LNCAP (cell line): ENCODE measurements at regions not wholly inside any gene's neighbourhood (a gene's known extent, or its start where the extent isn't known, plus 50 kb on each side); places are given as distances from the start of the nearest gene placed in this dataset.

Source experiments
- TF ChIP-seq, protein P1 (sequence below): fragments of 450-650 bp; IDR thresholded peaks from 2 replicates; pipeline ENCODE4 v1.5.1; 2017; ENCODE audit warnings: mild to moderate bottlenecking

DNA sequence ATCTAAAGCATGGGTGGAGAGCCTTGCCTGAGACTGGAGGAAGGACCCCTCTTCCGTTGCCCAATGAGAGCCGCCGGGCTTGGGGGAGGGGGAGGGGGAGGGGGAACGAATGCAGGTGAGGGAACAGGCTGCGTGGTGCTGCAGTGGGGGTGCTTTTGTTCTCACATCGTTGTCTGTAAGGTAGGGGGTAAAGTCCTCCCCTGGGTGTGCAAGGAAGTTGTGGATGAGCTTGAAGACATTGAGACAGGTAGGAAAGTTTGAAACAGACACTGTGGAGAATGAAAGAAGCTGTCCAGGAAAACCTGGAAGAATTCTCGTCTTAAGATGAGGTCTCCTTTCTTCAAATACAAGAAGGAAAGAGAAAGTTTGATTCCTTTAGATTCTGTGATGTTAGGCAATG is 94.1 kb upstream of the LIFR start:
- TF ChIP-seq, protein P1, sequence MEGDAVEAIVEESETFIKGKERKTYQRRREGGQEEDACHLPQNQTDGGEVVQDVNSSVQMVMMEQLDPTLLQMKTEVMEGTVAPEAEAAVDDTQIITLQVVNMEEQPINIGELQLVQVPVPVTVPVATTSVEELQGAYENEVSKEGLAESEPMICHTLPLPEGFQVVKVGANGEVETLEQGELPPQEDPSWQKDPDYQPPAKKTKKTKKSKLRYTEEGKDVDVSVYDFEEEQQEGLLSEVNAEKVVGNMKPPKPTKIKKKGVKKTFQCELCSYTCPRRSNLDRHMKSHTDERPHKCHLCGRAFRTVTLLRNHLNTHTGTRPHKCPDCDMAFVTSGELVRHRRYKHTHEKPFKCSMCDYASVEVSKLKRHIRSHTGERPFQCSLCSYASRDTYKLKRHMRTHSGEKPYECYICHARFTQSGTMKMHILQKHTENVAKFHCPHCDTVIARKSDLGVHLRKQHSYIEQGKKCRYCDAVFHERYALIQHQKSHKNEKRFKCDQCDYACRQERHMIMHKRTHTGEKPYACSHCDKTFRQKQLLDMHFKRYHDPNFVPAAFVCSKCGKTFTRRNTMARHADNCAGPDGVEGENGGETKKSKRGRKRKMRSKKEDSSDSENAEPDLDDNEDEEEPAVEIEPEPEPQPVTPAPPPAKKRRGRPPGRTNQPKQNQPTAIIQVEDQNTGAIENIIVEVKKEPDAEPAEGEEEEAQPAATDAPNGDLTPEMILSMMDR = no peak

DNA sequence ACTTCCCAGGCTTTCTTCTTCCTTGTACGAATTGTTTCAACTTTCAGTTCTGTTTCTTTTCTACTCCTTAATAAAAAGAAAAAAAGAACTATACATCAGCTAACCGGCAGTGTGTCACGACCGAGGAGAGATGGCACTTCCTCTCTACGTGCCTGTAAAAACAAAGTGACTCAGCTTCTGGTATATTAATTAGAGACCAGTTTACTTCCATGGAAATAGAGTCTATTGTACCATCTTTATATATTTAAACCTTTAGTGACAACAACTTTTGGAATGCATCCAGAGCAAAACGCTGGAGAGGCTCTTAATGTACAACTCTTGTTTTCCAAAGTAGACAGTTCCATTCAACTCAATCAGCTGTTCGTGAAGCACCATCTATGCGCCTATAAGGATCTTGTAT is 94.5 kb upstream of the LIFR start:
- TF ChIP-seq, protein P1 = no peak

DNA sequence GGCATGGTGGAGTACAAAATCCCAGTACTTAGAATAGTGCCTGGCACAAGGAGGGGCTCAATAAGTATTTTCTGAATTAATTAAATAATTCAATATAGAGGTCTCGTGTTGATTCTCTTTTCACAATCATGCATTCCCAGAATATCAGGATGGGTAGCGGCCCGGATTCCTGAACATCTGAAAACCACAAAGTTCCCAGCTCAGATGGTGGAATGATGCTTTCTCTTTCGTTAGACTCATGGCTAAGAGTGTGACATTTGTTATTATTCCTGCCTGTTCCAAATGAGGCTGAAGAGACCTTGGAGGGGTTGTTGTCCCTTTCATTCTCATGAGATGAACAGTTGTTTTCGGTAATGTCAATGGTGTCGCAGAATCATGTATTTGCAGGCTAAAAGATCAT is 95.4 kb upstream of the LIFR start:
- TF ChIP-seq, protein P1 = no peak

DNA sequence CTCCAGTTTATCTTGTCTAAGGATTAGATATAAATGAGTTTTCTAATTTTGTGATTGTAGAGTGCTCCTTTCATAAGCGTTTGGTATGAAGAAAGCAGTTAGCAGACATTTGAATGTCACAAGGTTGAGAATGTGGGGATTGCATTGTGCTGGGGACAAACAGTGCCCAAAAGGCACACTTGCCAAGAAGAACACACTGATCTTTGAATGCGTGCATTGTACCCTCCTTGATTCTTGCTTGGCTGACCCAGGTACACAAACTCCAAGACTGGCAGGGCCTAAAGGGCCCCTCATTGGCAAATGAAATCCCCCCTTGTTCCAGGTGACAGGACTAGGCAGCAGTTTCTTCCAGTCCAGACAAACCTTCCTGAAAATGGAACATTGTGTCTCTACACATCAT is 96.9 kb upstream of the LIFR start:
- TF ChIP-seq, protein P1 = no peak

DNA sequence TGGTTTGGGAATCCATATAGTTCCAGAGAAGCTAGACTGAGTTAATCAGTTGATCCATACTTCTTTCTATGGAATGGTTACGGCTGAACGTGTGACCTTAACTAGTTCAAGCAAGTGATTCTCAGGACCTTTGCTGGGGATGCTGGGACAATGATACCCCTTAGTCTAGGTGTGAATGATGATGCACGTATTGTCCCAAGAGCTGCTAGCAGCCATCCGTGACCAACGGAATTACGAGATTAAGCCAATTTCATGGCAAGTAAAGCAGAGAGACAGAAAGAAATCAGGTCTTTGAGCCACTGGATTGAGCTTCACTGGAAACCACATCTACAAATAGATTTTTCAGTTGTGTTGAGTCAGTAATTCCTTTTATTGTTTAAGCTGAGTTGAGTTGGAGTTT is 99.2 kb upstream of the LIFR start:
- TF ChIP-seq, protein P1 = no peak

DNA sequence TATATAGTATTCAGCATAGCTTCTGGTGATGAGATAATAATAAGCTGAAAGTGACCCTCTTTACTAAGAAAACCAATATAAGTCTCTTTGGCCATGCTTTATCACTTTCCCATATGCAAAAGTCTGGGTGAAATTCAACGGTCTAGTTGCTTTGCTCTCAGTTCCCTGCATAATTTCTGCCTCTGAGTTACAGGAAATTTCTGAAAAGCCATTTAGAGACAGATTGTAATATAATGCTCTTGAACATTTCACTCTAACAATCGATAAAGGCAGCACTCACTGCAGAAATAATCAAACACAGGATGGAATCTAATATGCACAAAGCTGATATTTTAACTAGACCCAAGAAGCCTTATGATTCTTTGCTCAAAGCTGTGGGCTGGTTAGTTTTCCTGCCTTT is 100.1 kb upstream of the LIFR start:
- TF ChIP-seq, protein P1 = no peak

DNA sequence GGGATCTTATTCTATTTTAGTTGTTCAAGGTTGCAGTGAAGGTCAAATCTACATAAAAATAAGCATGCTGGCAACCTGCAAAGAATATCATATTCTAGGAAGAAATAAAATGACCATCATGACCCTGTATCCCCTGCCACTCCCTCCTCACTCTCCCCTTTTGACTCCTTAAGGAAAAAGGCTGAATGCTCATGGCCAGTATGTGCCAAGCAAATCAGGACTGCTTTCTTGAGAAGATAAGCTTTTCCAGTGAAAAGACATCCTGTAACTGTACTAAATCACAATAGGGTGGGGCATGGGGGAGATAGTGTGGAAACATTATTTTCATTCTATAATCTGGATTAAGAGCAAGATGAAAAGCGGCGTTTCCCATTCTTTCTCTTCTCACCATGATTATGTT is 100.6 kb upstream of the LIFR start:
- TF ChIP-seq, protein P1 = no peak

DNA sequence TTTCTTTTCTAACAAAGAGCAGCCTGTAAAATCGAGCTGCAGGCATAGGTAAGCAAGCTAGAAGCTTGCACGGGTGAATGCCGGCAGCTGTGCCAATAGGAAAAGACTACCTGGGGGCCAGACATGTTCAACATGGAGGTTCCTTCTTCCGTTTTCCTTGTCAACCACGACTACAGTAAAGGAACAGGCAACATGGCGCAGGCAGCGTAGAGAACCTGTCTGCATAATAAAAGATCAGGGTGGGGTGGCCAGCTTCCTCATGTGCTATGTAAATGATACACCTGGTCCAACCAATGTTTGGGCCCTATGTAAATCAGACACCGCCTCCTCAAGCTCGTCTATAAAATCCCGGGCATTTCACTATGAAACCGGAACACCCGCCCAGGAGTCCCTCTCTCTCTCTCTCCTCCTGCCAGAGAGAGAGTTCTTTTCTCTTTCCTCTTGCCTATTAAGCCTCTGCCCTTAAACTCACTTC is 103.8 kb upstream of the LIFR start:
- TF ChIP-seq, protein P1 = no peak
